ENCODE measurements at regions not wholly inside any gene's neighbourhood (a gene's known extent, or its start where the extent isn't known, plus 50 kb on each side); places are given as distances from the start of the nearest gene placed in this dataset.

GRCh38 chr2:236796236-236796635 lies 226.6 kb downstream of the ACKR3 start:
- TF ChIP-seq EZH2 (IDR thresholded peaks at IDR 0.05) = no peak
- no peak for TF ChIP-seq POLR2AphosphoS5 (IDR thresholded peaks at IDR 0.05; ENCODE audit: borderline replicate concordance, low read depth, low read length)
